ENCODE measurements at regions not wholly inside any gene's neighbourhood (a gene's known extent, or its start where the extent isn't known, plus 50 kb on each side); places are given as distances from the start of the nearest gene placed in this dataset.

- TF ChIP-seq POLR2A (IDR thresholded peaks at IDR 0.05; ENCODE audit: low read depth, low read length) (no peak), POLR2AphosphoS5 (IDR thresholded peaks at IDR 0.05; ENCODE audit: low read depth, low read length) (no peak), TAF1 (IDR thresholded peaks at IDR 0.05; ENCODE audit: borderline replicate concordance, low read depth, low read length) (no peak)
These were observed 316.7 kb upstream of the SALL3 start for GRCh38 chr18:78662879-78663278.

Data from GM12892 (cell line).